HFFc6 (cell line): ENCODE measurements at regions not wholly inside any gene's neighbourhood (a gene's known extent, or its start where the extent isn't known, plus 50 kb on each side); places are given as distances from the start of the nearest gene placed in this dataset.

Experiments used
- DNase-seq: peaks from one replicate; pipeline ENCODE4 v3.0.0-alpha.2; 2018
- H3K27ac Mint-ChIP-seq: 2 replicates; pipeline ENCODE4 v1.8.0; 2020; ENCODE audit warnings: mild to moderate bottlenecking, mixed read lengths
- H3K27me3 Mint-ChIP-seq: 2 replicates; pipeline ENCODE4 v1.8.0; 2021; ENCODE audit warnings: mild to moderate bottlenecking, moderate library complexity, mixed read lengths; ENCODE audit not compliant: insufficient read depth
- H3K36me3 Mint-ChIP-seq: 2 replicates; pipeline ENCODE4 v1.8.0; 2021; ENCODE audit warnings: low read depth, mixed read lengths
- H3K4me1 Mint-ChIP-seq: 2 replicates; pipeline ENCODE4 v1.8.0; 2020; ENCODE audit warnings: low read depth, mixed read lengths
- H3K4me3 Mint-ChIP-seq: 2 replicates; pipeline ENCODE4 v1.8.0; 2020; ENCODE audit warnings: mild to moderate bottlenecking, moderate library complexity, mixed read lengths
- H3K9me3 Mint-ChIP-seq: 2 replicates; pipeline ENCODE4 v1.8.0; 2020; ENCODE audit warnings: mild to moderate bottlenecking, mixed read lengths
- CTCF ChIP-seq: fragments of 200-600 bp; sonication (generic); IDR thresholded peaks from 2 replicates; pipeline ENCODE4 v1.5.0; 2021; ENCODE audit warnings: antibody characterized with exemption, mild to moderate bottlenecking

GRCh38 chr10:123458933-123459332 lies 207.2 kb upstream of the GPR26 start:
- Mint-ChIP-seq H3K36me3 (no peaks in the 10 kb centered on the region), H3K4me1 (no peaks in the 10 kb centered on the region), H3K27ac (no peak overlapping the region), H3K4me3 (no peak overlapping the region), H3K9me3 (peaks cover 51% of the 10 kb centered on the region), H3K27me3 (no peaks in the 10 kb centered on the region; the same call in none of the 2 replicates)
- no peak for TF ChIP-seq CTCF
- no peak for DNase-seq

GRCh38 chr10:123459371-123460091 lies 206.6 kb upstream of the GPR26 start:
- no peaks in the 10 kb centered on the region for H3K36me3 Mint-ChIP-seq
- no peaks in the 10 kb centered on the region; the same call in none of the 2 replicates for H3K27me3 Mint-ChIP-seq
- no peak overlapping the region for H3K4me3 Mint-ChIP-seq
- no peak for DNase-seq
- H3K27ac Mint-ChIP-seq, result no peak overlapping the region
- no peak for TF ChIP-seq CTCF
- no peaks in the 10 kb centered on the region for H3K4me1 Mint-ChIP-seq
- peaks cover 51% of the 10 kb centered on the region for H3K9me3 Mint-ChIP-seq

GRCh38 chr10:123462246-123462645 lies 203.9 kb upstream of the GPR26 start:
- Mint-ChIP-seq H3K4me1 (no peaks in the 10 kb centered on the region), H3K4me3 (no peak overlapping the region), H3K9me3 (peaks cover 59% of the 10 kb centered on the region), H3K27me3 (no peaks in the 10 kb centered on the region; the same call in none of the 2 replicates), H3K36me3 (no peaks in the 10 kb centered on the region), H3K27ac (no peak overlapping the region)
- no peak for TF ChIP-seq CTCF
- DNase-seq, result no peak

GRCh38 chr10:123462756-123463155 lies 203.4 kb upstream of the GPR26 start:
- Mint-ChIP-seq H3K9me3 (peaks cover 63% of the 10 kb centered on the region), H3K4me3 (no peak overlapping the region), H3K4me1 (no peaks in the 10 kb centered on the region), H3K27ac (no peak overlapping the region), H3K27me3 (no peaks in the 10 kb centered on the region; the same call in 1 of the 2 replicates), H3K36me3 (no peaks in the 10 kb centered on the region)
- TF ChIP-seq CTCF, result no peak
- DNase-seq, result no peak

- Mint-ChIP-seq H3K9me3 (peaks cover 63% of the 10 kb centered on the region), H3K4me1 (no peaks in the 10 kb centered on the region), H3K36me3 (no peaks in the 10 kb centered on the region), H3K4me3 (no peak overlapping the region), H3K27ac (no peak overlapping the region), H3K27me3 (no peaks in the 10 kb centered on the region; the same call in 1 of the 2 replicates)
- DNase-seq, result no peak
- no peak for TF ChIP-seq CTCF
These were observed 203.0 kb upstream of the GPR26 start for GRCh38 chr10:123463181-123463580.
